Stomach (tissue), 4 donors: ENCODE measurements at regions not wholly inside any gene's neighbourhood (a gene's known extent, or its start where the extent isn't known, plus 50 kb on each side); places are given as distances from the start of the nearest gene placed in this dataset.

ENCODE experiments used
- POLR2A ChIP-seq, 4 donors: fragments of 450-650 bp; IDR thresholded peaks; one replicate each; pipeline ENCODE4 v1.6.1; 2016; ENCODE audit warnings: antibody characterized with exemption in 4 of 4, control low read depth in 2 of 4, mild to moderate bottlenecking in 1 of 4, moderate library complexity in 1 of 4
- TF ChIP-seq, protein P1 (sequence below), 7 experiments: fragments of 450-650 bp in 4 of 7; fragments of 200-600 bp in 3 of 7; sonication (generic) in 3 of 7; IDR thresholded peaks; one replicate each; pipeline ENCODE4 v1.5.1; 2016 to 2019; ENCODE audit warnings: antibody characterized with exemption in 7 of 7, control low read depth in 2 of 7, mild to moderate bottlenecking in 1 of 7

DNA sequence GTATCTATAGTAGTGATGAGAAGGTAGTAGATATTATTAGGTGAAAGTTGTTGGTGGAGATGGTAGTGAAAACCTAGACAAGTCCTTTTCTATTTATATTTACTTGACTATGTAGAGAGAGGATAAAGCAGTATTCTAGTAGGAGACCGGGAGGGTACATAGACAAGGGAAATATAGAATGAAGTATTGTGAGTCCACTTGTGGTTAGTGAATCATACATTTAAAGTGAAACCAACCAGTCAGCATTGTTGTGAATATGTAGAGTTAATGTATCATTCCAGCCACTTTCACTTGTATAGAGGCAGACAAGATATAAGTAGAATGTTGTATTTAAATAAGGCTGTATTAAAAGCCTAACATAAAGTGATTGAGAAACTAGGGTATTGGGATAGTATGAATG, 1711.3 kb upstream of the ACO1 start:
- TF ChIP-seq, protein P1, sequence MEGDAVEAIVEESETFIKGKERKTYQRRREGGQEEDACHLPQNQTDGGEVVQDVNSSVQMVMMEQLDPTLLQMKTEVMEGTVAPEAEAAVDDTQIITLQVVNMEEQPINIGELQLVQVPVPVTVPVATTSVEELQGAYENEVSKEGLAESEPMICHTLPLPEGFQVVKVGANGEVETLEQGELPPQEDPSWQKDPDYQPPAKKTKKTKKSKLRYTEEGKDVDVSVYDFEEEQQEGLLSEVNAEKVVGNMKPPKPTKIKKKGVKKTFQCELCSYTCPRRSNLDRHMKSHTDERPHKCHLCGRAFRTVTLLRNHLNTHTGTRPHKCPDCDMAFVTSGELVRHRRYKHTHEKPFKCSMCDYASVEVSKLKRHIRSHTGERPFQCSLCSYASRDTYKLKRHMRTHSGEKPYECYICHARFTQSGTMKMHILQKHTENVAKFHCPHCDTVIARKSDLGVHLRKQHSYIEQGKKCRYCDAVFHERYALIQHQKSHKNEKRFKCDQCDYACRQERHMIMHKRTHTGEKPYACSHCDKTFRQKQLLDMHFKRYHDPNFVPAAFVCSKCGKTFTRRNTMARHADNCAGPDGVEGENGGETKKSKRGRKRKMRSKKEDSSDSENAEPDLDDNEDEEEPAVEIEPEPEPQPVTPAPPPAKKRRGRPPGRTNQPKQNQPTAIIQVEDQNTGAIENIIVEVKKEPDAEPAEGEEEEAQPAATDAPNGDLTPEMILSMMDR (IDR thresholded peaks at IDR 0.05): no peak
- no peak for TF ChIP-seq POLR2A (IDR thresholded peaks at IDR 0.05)
